ENCODE measurements at regions not wholly inside any gene's neighbourhood (a gene's known extent, or its start where the extent isn't known, plus 50 kb on each side); places are given as distances from the start of the nearest gene placed in this dataset.

- Mint-ChIP-seq H3K9me3 (ENCODE audit: low read depth) (no peaks in the 10 kb centered on the region), H3K4me3 (ENCODE audit: unreplicated experiment) (no peak overlapping the region), H3K4me1 (ENCODE audit: low read depth) (no peaks in the 10 kb centered on the region), H3K27ac (ENCODE audit: unreplicated experiment) (no peak overlapping the region), H3K27me3 (ENCODE audit: low read depth) (peaks cover 20% of the 10 kb centered on the region), H3K36me3 (ENCODE audit: low read depth) (no peaks in the 10 kb centered on the region)
- TF ChIP-seq CTCF (IDR thresholded peaks at IDR 0.05), result no peak
- DNase-seq (ENCODE audit: low spot score), result no peak
Observed at GRCh38 chr2:82823892-82824291, 1635.2 kb downstream of the SUCLG1 start.

DNA sequence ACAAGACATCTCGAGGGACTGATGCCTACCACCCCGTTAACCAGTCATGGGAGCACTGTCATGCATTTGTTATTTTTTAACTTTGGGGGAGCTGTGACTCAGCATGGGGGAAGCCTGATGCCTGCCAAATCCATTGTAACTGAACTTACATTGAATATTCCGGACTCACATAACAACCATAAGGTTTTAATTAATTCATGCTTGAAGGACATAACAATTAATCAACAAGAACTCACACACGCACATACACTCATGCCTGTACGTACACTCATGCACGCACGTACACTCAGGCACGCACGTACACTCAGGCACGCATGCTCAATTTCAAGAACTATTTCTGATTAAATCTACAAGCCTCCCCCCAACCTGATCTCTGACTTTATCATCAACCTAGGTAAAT lies 1639.1 kb downstream of the SUCLG1 start:
- Mint-ChIP-seq H3K4me1 (ENCODE audit: low read depth) (no peaks in the 10 kb centered on the region), H3K27ac (ENCODE audit: unreplicated experiment) (no peak overlapping the region), H3K4me3 (ENCODE audit: unreplicated experiment) (no peak overlapping the region), H3K9me3 (ENCODE audit: low read depth) (no peaks in the 10 kb centered on the region), H3K27me3 (ENCODE audit: low read depth) (peaks cover 2% of the 10 kb centered on the region), H3K36me3 (ENCODE audit: low read depth) (no peaks in the 10 kb centered on the region)
- DNase-seq (ENCODE audit: low spot score), result no peak
- no peak for TF ChIP-seq CTCF (IDR thresholded peaks at IDR 0.05)

GRCh38 chr2:82814146-82814545 lies 1644.9 kb downstream of the SUCLG1 start:
- no peak for DNase-seq (ENCODE audit: low spot score)
- Mint-ChIP-seq H3K4me1 (ENCODE audit: low read depth) (no peaks in the 10 kb centered on the region), H3K36me3 (ENCODE audit: low read depth) (no peaks in the 10 kb centered on the region), H3K9me3 (ENCODE audit: low read depth) (no peaks in the 10 kb centered on the region), H3K4me3 (ENCODE audit: unreplicated experiment) (no peak overlapping the region), H3K27me3 (ENCODE audit: low read depth) (peaks cover 12% of the 10 kb centered on the region), H3K27ac (ENCODE audit: unreplicated experiment) (no peak overlapping the region)
- TF ChIP-seq CTCF (IDR thresholded peaks at IDR 0.05), result no peak

DNA sequence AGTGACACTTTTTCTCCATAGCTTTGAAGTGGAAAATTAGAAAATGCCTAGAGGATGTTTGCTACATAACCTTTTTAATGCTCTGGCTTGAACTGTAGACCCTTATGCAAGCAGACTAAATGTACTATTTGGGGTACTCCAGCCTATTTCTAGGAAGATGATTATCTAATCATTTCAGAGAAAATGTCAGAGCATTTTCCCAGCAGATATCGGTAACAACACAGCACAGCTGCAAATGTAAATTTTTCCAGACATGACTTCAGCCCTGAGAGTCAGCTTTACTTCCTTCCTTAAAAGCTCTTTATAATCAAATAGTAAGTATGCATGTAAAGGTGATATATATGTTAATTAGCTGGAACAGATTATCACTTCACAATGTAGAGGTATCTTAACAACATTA lies 1647.1 kb downstream of the SUCLG1 start:
- Mint-ChIP-seq H3K9me3 (ENCODE audit: low read depth) (peaks cover 8% of the 10 kb centered on the region), H3K27ac (ENCODE audit: unreplicated experiment) (no peak overlapping the region), H3K4me1 (ENCODE audit: low read depth) (no peaks in the 10 kb centered on the region), H3K36me3 (ENCODE audit: low read depth) (no peaks in the 10 kb centered on the region), H3K4me3 (ENCODE audit: unreplicated experiment) (no peak overlapping the region), H3K27me3 (ENCODE audit: low read depth) (peaks cover 29% of the 10 kb centered on the region)
- no peak for DNase-seq (ENCODE audit: low spot score)
- no peak for TF ChIP-seq CTCF (IDR thresholded peaks at IDR 0.05)

GRCh38 chr2:82803307-82803706 lies 1655.8 kb downstream of the SUCLG1 start:
- no peak overlapping the region for H3K4me3 Mint-ChIP-seq (ENCODE audit: unreplicated experiment)
- TF ChIP-seq CTCF (IDR thresholded peaks at IDR 0.05), result no peak
- no peak overlapping the region for H3K27ac Mint-ChIP-seq (ENCODE audit: unreplicated experiment)
- H3K36me3 Mint-ChIP-seq (ENCODE audit: low read depth), result peaks cover 7% of the 10 kb centered on the region
- H3K4me1 Mint-ChIP-seq (ENCODE audit: low read depth), result no peaks in the 10 kb centered on the region
- peaks cover 40% of the 10 kb centered on the region for H3K9me3 Mint-ChIP-seq (ENCODE audit: low read depth)
- no peak for DNase-seq (ENCODE audit: low spot score)
- peaks cover 16% of the 10 kb centered on the region for H3K27me3 Mint-ChIP-seq (ENCODE audit: low read depth)

Measured in chondrocyte (in vitro differentiated cells).